A673 (cell line): ENCODE measurements at regions not wholly inside any gene's neighbourhood (a gene's known extent, or its start where the extent isn't known, plus 50 kb on each side); places are given as distances from the start of the nearest gene placed in this dataset.

Experiments used
- BruUV-seq: library from RNA; stranded (reverse); fragments of 400-500 nt; replicated peaks from 2 replicates; lab custom pipeline; 2021; lab: Mats Ljungman, UMichigan
- CTCF ChIA-PET: fragments of 300-600 bp; sonication (Branson Sonifier 250); formaldehyde crosslinking; loops from one replicate; lab custom pipeline; 2022; ENCODE audit warnings: antibody characterized with exemption; lab: Charles Lee
- POLR2A ChIA-PET: fragments of 300-600 bp; sonication (Branson Sonifier 250); formaldehyde crosslinking; loops from one replicate; lab custom pipeline; 2022; ENCODE audit warnings: antibody characterized with exemption; ENCODE audit not compliant: low non-redundant PET; lab: Charles Lee
- DNase-seq: peaks from one replicate; pipeline ENCODE4 v3.0.0-alpha.2; 2015; ENCODE audit warnings: low spot score
- H3K27ac ChIP-seq: fragments of 200-600 bp; sonication (generic); 2 replicates; pipeline ENCODE4 v1.5.1; 2016; ENCODE audit warnings: mixed run types, low read depth, mild to moderate bottlenecking, mixed read lengths, antibody characterized with exemption, low read length; ENCODE audit not compliant: poor library complexity, severe bottlenecking
- H3K27me3 ChIP-seq: fragments of 200-600 bp; sonication (generic); replicated peaks from 2 replicates; pipeline ENCODE4 v1.6.1; 2017; ENCODE audit warnings: mixed run types, low read depth, mild to moderate bottlenecking, mixed read lengths, antibody characterized with exemption, low read length; ENCODE audit not compliant: insufficient read depth, poor library complexity
- H3K36me3 ChIP-seq: fragments of 200-600 bp; sonication (generic); 2 replicates; pipeline ENCODE4 v1.6.1; 2016; ENCODE audit warnings: mixed run types, mild to moderate bottlenecking, mixed read lengths, antibody characterized with exemption, low read length; ENCODE audit not compliant: insufficient read depth, poor library complexity, severe bottlenecking
- H3K4me1 ChIP-seq: fragments of 200-600 bp; sonication (generic); 2 replicates; pipeline ENCODE4 v1.6.1; 2017; ENCODE audit warnings: mixed run types, mild to moderate bottlenecking, mixed read lengths, antibody characterized with exemption, low read length; ENCODE audit not compliant: insufficient read depth, poor library complexity, severe bottlenecking
- H3K4me3 ChIP-seq: fragments of 200-600 bp; sonication (generic); 2 replicates; pipeline ENCODE4 v1.5.1; 2016; ENCODE audit warnings: low read depth, mixed run types, mild to moderate bottlenecking, mixed read lengths, low read length; ENCODE audit not compliant: poor library complexity, severe bottlenecking
- H3K9me3 ChIP-seq: fragments of 200-600 bp; sonication (generic); 2 replicates; pipeline ENCODE4 v1.6.1; 2016; ENCODE audit warnings: mixed run types, low read depth, mild to moderate bottlenecking, mixed read lengths, antibody characterized with exemption, low read length; ENCODE audit not compliant: poor library complexity, severe bottlenecking
- EZH2 ChIP-seq: fragments of 200-600 bp; sonication (generic); IDR thresholded peaks from 2 replicates; pipeline ENCODE4 v1.6.1; 2017; ENCODE audit warnings: borderline replicate concordance, low read depth, mild to moderate bottlenecking, mixed read lengths, antibody characterized with exemption, low read length; ENCODE audit not compliant: poor library complexity, severe bottlenecking
- intact Hi-C: fragments of 100-400 bp; cut with micrococcal nuclease; formaldehyde crosslinking; loops from one replicate; pipeline ENCODE4 v1.10.0; 2022; ENCODE audit not compliant: unreplicated experiment
- TF ChIP-seq, protein P1 (sequence below): fragments of 300-800, 200-600 bp; sonication (generic); conservative IDR thresholded peaks from 2 replicates; pipeline ENCODE4 v1.5.1; 2017; ENCODE audit warnings: low read depth, mild to moderate bottlenecking, antibody characterized with exemption, low read length, moderate library complexity, mixed read lengths

DNA sequence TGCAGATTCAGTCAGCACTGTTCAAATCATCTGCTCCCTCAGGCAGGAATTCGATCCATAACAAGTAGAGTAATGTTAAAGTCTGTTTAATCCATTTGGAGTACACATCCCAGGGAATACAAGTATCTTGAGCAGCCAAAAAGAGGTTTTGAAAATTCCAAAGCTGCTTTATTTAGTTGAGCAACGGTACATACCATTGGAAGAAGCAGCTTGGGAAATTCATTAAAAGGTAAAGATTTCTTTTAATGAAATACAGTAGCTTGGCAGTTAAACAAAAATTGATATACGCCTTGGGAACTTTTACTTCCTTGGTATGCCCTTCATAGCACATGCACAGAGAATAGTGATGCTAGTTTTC, 153.8 kb downstream of the LRIG3 start:
- TF ChIP-seq, protein P1, sequence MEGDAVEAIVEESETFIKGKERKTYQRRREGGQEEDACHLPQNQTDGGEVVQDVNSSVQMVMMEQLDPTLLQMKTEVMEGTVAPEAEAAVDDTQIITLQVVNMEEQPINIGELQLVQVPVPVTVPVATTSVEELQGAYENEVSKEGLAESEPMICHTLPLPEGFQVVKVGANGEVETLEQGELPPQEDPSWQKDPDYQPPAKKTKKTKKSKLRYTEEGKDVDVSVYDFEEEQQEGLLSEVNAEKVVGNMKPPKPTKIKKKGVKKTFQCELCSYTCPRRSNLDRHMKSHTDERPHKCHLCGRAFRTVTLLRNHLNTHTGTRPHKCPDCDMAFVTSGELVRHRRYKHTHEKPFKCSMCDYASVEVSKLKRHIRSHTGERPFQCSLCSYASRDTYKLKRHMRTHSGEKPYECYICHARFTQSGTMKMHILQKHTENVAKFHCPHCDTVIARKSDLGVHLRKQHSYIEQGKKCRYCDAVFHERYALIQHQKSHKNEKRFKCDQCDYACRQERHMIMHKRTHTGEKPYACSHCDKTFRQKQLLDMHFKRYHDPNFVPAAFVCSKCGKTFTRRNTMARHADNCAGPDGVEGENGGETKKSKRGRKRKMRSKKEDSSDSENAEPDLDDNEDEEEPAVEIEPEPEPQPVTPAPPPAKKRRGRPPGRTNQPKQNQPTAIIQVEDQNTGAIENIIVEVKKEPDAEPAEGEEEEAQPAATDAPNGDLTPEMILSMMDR = no peak
- TF ChIP-seq EZH2 = no peak
- CTCF ChIA-PET = no interaction called here
- BruUV-seq = no TSS peak
- intact Hi-C loops = no loop called here
- DNase-seq = no peak
- Histone ChIP-seq H3K9me3 (peaks cover 3% of the 10 kb centered on the region), H3K36me3 (no peaks in the 10 kb centered on the region), H3K4me1 (no peaks in the 10 kb centered on the region), H3K27me3 (no peaks in the 10 kb centered on the region), H3K27ac (no peak overlapping the region), H3K4me3 (no peak overlapping the region)
- POLR2A ChIA-PET = no interaction called here

DNA sequence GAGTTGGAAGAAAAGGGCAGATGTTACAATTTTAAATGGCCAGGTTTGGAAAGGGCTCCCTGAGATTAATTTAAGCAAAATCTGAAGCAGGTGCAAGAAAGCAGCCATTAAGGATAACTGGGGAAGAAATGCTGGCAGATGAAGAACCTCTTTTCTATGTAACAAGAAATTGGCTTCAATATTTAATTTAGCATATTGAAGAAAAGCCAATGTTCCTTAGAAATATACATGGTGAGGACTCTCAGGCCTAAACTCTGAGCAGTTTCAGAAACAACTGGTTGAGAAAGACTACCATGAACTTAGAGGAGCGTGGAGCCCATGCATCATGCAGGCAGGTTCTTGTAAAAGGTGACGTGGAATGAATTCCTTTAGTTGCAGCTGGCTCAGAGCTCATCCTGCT, 152.8 kb downstream of the LRIG3 start:
- CTCF ChIA-PET = no interaction called here
- POLR2A ChIA-PET = no interaction called here
- no peak for TF ChIP-seq EZH2
- TF ChIP-seq, protein P1 = no peak
- H3K36me3 ChIP-seq = no peaks in the 10 kb centered on the region
- H3K4me1 ChIP-seq = no peaks in the 10 kb centered on the region
- H3K27ac ChIP-seq = no peak overlapping the region
- no peaks in the 10 kb centered on the region for H3K27me3 ChIP-seq
- peaks cover 3% of the 10 kb centered on the region for H3K9me3 ChIP-seq
- DNase-seq = no peak
- BruUV-seq = no TSS peak
- no peak overlapping the region for H3K4me3 ChIP-seq
- intact Hi-C loops = no loop called here

DNA sequence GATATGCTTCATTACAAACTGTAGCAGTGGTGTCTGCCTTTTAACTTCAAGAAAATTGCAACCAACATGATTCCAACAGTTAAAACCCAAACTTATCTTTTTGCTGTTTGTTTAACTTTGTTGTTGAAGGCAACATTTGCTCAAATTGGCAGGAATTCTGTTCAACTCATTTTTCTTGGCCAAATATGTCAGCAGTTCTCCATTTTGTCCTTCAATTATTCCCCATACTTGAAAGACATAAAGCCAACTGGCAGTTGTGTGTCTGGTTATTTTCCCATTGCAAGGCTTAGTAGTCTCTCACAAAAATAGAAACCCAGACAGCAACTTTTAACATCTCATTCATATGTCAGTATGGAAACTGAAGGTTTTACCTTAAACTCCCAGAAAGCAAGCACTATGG, 146.3 kb downstream of the LRIG3 start:
- no TSS peak for BruUV-seq
- Histone ChIP-seq H3K27ac (no peak overlapping the region), H3K27me3 (no peaks in the 10 kb centered on the region), H3K9me3 (peaks cover under 1% of the 10 kb centered on the region), H3K36me3 (no peaks in the 10 kb centered on the region), H3K4me3 (no peak overlapping the region), H3K4me1 (no peaks in the 10 kb centered on the region)
- ChIA-PET POLR2A (no interaction called here), CTCF (no interaction called here)
- intact Hi-C loops = no loop called here
- DNase-seq = no peak
- no peak for TF ChIP-seq EZH2
- TF ChIP-seq, protein P1 = no peak
